Stimulated activated naive CD8-positive, alpha-beta T cell treated with anti-CD3 and anti-CD28 coated beads, Interleukin-15, Interleukin-2, amounts not matched to agents 100 ng/mL and 50 ng/mL, for 24 hours (primary cell): ENCODE measurements at regions not wholly inside any gene's neighbourhood (a gene's known extent, or its start where the extent isn't known, plus 50 kb on each side); places are given as distances from the start of the nearest gene placed in this dataset.

Source experiments
- H3K27ac Mint-ChIP-seq: one replicate; pipeline ENCODE4 v1.8.0; 2021; ENCODE audit warnings: mild to moderate bottlenecking, mixed read lengths
- H3K27me3 Mint-ChIP-seq: one replicate; pipeline ENCODE4 v1.8.0; 2021; ENCODE audit warnings: mixed read lengths
- H3K36me3 Mint-ChIP-seq: one replicate; pipeline ENCODE4 v1.8.0; 2021; ENCODE audit warnings: low read depth, mixed read lengths
- H3K4me1 Mint-ChIP-seq: one replicate; pipeline ENCODE4 v1.8.0; 2021; ENCODE audit warnings: low read depth, mixed read lengths
- H3K4me3 Mint-ChIP-seq: one replicate; pipeline ENCODE4 v1.8.0; 2021; ENCODE audit warnings: mild to moderate bottlenecking, mixed read lengths
- H3K9me3 Mint-ChIP-seq: one replicate; pipeline ENCODE4 v1.8.0; 2021; ENCODE audit warnings: mixed read lengths

GRCh38 chr17:71252436-71252835 lies 868.4 kb upstream of the SOX9 start:
- Mint-ChIP-seq H3K4me1 (no peaks in the 10 kb centered on the region), H3K36me3 (no peaks in the 10 kb centered on the region), H3K27me3 (no peaks in the 10 kb centered on the region), H3K27ac (no peak overlapping the region), H3K9me3 (no peaks in the 10 kb centered on the region), H3K4me3 (no peak overlapping the region)

DNA sequence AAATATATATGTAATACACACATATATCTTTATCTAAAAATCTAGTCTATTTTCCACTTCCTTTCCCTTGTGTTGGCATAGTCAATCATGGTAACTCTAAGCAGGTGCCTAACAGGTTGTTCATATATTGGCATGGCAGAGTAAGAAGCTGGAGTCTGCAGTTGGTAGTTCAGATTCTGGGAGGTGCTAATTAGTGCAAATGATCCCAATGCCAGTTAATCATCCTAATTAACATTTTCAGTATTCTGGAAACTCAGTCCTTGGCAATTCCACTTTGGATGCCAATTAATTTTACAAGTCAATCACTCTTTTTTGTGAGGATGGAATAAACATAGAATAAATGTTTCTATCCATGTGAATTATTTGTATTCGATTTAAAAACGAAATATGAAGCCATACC lies 863.7 kb upstream of the SOX9 start:
- Mint-ChIP-seq H3K9me3 (no peaks in the 10 kb centered on the region), H3K36me3 (no peaks in the 10 kb centered on the region), H3K27me3 (no peaks in the 10 kb centered on the region), H3K4me3 (no peak overlapping the region), H3K4me1 (no peaks in the 10 kb centered on the region), H3K27ac (no peak overlapping the region)

GRCh38 chr17:71260366-71260940 lies 860.4 kb upstream of the SOX9 start:
- H3K36me3 Mint-ChIP-seq, result no peaks in the 10 kb centered on the region
- peaks cover 8% of the 10 kb centered on the region for H3K9me3 Mint-ChIP-seq
- H3K27ac Mint-ChIP-seq, result no peak overlapping the region
- no peak overlapping the region for H3K4me3 Mint-ChIP-seq
- no peaks in the 10 kb centered on the region for H3K27me3 Mint-ChIP-seq
- no peaks in the 10 kb centered on the region for H3K4me1 Mint-ChIP-seq

DNA sequence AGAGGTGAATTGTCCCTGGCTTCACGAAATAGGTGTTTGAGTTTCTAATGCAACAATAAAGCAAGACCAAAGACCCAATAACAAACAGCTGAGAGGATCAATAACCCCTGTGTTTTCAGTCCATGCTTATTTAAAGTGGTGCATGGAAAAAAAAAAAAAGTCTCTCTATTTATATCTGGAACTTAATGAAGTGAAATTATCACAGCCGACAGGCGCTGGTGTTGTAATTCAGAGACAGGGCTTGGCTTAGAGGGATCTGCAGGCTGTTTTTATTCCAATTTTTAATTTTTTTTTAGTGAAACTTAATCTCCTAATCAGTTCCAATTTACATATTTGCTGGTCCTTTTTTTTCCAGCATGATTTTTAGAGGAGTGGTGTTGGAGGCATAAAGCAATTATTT lies 858.2 kb upstream of the SOX9 start:
- no peak overlapping the region for H3K4me3 Mint-ChIP-seq
- H3K4me1 Mint-ChIP-seq, result no peaks in the 10 kb centered on the region
- no peaks in the 10 kb centered on the region for H3K27me3 Mint-ChIP-seq
- H3K9me3 Mint-ChIP-seq, result peaks cover 26% of the 10 kb centered on the region
- H3K36me3 Mint-ChIP-seq, result no peaks in the 10 kb centered on the region
- H3K27ac Mint-ChIP-seq, result no peak overlapping the region

- no peaks in the 10 kb centered on the region for H3K4me1 Mint-ChIP-seq
- no peak overlapping the region for H3K27ac Mint-ChIP-seq
- no peak overlapping the region for H3K4me3 Mint-ChIP-seq
- no peaks in the 10 kb centered on the region for H3K36me3 Mint-ChIP-seq
- H3K9me3 Mint-ChIP-seq, result peaks cover 36% of the 10 kb centered on the region
- H3K27me3 Mint-ChIP-seq, result no peaks in the 10 kb centered on the region
These were observed 853.2 kb upstream of the SOX9 start for GRCh38 chr17:71267668-71268067.

GRCh38 chr17:71269201-71269600 lies 851.6 kb upstream of the SOX9 start:
- H3K4me3 Mint-ChIP-seq, result no peak overlapping the region
- no peaks in the 10 kb centered on the region for H3K36me3 Mint-ChIP-seq
- no peaks in the 10 kb centered on the region for H3K27me3 Mint-ChIP-seq
- peaks cover 33% of the 10 kb centered on the region for H3K9me3 Mint-ChIP-seq
- H3K27ac Mint-ChIP-seq, result no peak overlapping the region
- H3K4me1 Mint-ChIP-seq, result no peaks in the 10 kb centered on the region

DNA sequence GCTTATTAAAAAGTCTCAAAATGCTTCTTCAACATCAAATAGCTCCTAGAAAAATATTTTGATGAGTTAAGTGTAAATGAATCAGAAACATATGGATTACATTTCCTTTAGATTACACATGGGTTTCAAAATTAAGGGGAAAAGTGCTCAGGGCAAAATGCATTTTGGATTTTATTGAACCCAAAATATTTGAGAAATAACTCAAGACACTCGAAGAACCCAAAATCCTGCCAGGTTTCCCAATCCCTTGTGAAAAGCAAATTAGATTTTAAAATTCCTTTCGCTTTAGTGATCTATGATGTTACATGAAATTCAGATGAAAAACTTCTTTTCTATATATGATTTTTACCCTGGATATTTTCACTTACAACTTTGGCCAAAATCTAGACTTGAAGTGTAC lies 847.4 kb upstream of the SOX9 start:
- H3K27me3 Mint-ChIP-seq, result no peaks in the 10 kb centered on the region
- no peaks in the 10 kb centered on the region for H3K36me3 Mint-ChIP-seq
- H3K27ac Mint-ChIP-seq, result no peak overlapping the region
- H3K4me1 Mint-ChIP-seq, result no peaks in the 10 kb centered on the region
- no peak overlapping the region for H3K4me3 Mint-ChIP-seq
- peaks cover 25% of the 10 kb centered on the region for H3K9me3 Mint-ChIP-seq

GRCh38 chr17:71276079-71276478 lies 844.7 kb upstream of the SOX9 start:
- Mint-ChIP-seq H3K27me3 (no peaks in the 10 kb centered on the region), H3K27ac (no peak overlapping the region), H3K4me3 (no peak overlapping the region), H3K4me1 (no peaks in the 10 kb centered on the region), H3K9me3 (peaks cover 20% of the 10 kb centered on the region), H3K36me3 (no peaks in the 10 kb centered on the region)

GRCh38 chr17:71283486-71283885 lies 837.3 kb upstream of the SOX9 start:
- H3K4me1 Mint-ChIP-seq, result no peaks in the 10 kb centered on the region
- peaks cover 12% of the 10 kb centered on the region for H3K9me3 Mint-ChIP-seq
- no peak overlapping the region for H3K27ac Mint-ChIP-seq
- no peaks in the 10 kb centered on the region for H3K36me3 Mint-ChIP-seq
- no peaks in the 10 kb centered on the region for H3K27me3 Mint-ChIP-seq
- H3K4me3 Mint-ChIP-seq, result no peak overlapping the region

DNA sequence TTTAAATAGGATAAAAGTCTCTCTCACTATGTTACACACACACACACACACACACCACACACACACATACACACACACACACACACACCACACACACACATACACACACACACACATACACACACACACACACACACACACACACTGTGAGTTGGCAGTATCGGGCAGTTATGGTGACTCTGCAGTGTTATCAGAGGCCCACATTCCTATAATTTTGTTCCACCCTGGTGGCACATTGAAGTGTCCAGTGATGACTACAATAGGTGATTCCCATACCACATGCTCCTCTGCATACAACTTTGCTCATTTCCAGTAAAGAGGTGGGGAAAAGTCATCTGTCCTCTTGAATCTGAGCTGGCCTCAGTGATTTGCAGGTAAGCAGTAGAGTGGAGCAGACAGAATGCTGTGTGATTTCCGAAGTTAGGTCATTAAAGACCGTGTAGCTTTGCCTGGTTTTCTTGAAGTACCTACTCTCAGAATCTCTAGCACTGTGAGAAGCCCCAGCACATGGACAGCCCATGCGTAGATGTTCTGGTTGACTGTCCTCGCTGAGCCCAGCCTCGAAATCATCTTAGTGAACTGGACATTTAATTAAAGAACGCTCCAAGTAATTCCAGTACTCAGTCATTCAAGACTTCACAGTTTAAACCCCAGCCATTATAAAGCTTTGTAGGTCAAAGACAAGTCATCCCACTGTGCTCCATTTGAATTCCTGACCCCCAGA lies 836.6 kb upstream of the SOX9 start:
- no peak overlapping the region for H3K4me3 Mint-ChIP-seq
- no peaks in the 10 kb centered on the region for H3K4me1 Mint-ChIP-seq

GRCh38 chr17:71286625-71287024 lies 834.2 kb upstream of the SOX9 start:
- no peak overlapping the region for H3K27ac Mint-ChIP-seq
- peaks cover 16% of the 10 kb centered on the region for H3K9me3 Mint-ChIP-seq
- no peaks in the 10 kb centered on the region for H3K27me3 Mint-ChIP-seq
- no peaks in the 10 kb centered on the region for H3K36me3 Mint-ChIP-seq
- no peak overlapping the region for H3K4me3 Mint-ChIP-seq
- H3K4me1 Mint-ChIP-seq, result no peaks in the 10 kb centered on the region

More for the DNA sequence above, 836.6 kb upstream of the SOX9 start:
- H3K27ac Mint-ChIP-seq, result no peak overlapping the region
- H3K36me3 Mint-ChIP-seq, result no peaks in the 10 kb centered on the region
- H3K27me3 Mint-ChIP-seq, result no peaks in the 10 kb centered on the region
- peaks cover 12% of the 10 kb centered on the region for H3K9me3 Mint-ChIP-seq

GRCh38 chr17:71287071-71287823 lies 833.6 kb upstream of the SOX9 start:
- no peaks in the 10 kb centered on the region for H3K36me3 Mint-ChIP-seq
- peaks cover 16% of the 10 kb centered on the region for H3K9me3 Mint-ChIP-seq
- no peak overlapping the region for H3K4me3 Mint-ChIP-seq
- no peaks in the 10 kb centered on the region for H3K4me1 Mint-ChIP-seq
- no peak overlapping the region for H3K27ac Mint-ChIP-seq
- no peaks in the 10 kb centered on the region for H3K27me3 Mint-ChIP-seq

- Mint-ChIP-seq H3K36me3 (no peaks in the 10 kb centered on the region), H3K9me3 (peaks cover 14% of the 10 kb centered on the region), H3K4me3 (no peak overlapping the region), H3K27me3 (no peaks in the 10 kb centered on the region), H3K4me1 (no peaks in the 10 kb centered on the region), H3K27ac (no peak overlapping the region)
These were observed 828.8 kb upstream of the SOX9 start for GRCh38 chr17:71292006-71292405.

DNA sequence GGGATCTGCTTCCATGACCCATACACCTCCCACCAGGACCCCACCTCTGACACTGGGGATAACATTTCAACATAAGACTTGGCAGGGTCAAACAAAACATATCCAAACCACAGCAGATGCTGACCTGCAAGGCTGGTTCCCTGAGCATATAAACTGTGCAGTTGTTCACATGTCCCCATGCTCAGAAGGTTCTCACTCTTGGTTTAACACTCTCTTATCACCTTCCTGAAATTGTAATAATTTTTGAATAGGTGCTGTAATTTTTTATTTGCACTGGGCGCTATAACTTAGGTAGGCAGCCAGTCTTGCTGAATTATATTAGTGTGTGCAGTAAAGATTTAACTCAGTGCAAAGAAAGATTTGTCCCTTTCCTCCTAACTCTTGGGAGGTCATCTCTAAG lies 824.8 kb upstream of the SOX9 start:
- no peaks in the 10 kb centered on the region for H3K27me3 Mint-ChIP-seq
- H3K27ac Mint-ChIP-seq, result no peak overlapping the region
- H3K36me3 Mint-ChIP-seq, result no peaks in the 10 kb centered on the region
- H3K9me3 Mint-ChIP-seq, result peaks cover under 1% of the 10 kb centered on the region
- H3K4me1 Mint-ChIP-seq, result no peaks in the 10 kb centered on the region
- H3K4me3 Mint-ChIP-seq, result no peak overlapping the region

DNA sequence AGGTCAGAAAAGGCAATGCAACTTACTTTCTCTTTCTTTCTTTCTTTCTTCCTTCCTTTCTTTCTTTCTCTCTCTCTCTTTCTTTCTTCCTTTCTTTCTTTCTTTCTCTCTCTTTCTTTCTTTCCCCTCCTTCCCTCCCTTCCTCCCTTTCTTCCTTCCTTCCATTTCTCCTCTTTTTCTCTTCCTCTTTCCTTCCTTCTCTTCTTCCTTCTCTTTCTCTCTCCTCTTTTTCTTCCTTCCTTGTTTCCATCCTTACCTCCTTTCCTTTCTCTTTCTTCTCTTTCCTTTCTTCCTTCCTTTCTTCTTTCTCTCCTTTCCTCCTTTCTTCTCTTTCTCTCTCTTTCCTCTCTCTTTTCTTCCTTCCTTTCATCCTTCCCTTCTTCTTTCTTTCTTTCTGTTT lies 819.8 kb upstream of the SOX9 start:
- Mint-ChIP-seq H3K36me3 (no peaks in the 10 kb centered on the region), H3K27me3 (no peaks in the 10 kb centered on the region), H3K4me3 (no peak overlapping the region), H3K9me3 (peaks cover 15% of the 10 kb centered on the region), H3K27ac (no peak overlapping the region), H3K4me1 (no peaks in the 10 kb centered on the region)
